Ishikawa (cell line): ENCODE measurements at regions not wholly inside any gene's neighbourhood (a gene's known extent, or its start where the extent isn't known, plus 50 kb on each side); places are given as distances from the start of the nearest gene placed in this dataset.

ENCODE experiments used
- CEBPB ChIP-seq: IDR thresholded peaks from 2 replicates; pipeline ENCODE4 v1.6.1; 2012
- FOXM1 ChIP-seq: IDR thresholded peaks from 2 replicates; pipeline ENCODE4 v1.6.1; 2012; ENCODE audit warnings: low read depth, borderline replicate concordance
- RAD21 ChIP-seq: IDR thresholded peaks from 2 replicates; pipeline ENCODE4 v1.6.1; 2012; ENCODE audit warnings: low read depth
- REST ChIP-seq: IDR thresholded peaks from 2 replicates; pipeline ENCODE4 v1.6.1; 2012; ENCODE audit warnings: low read depth, mild to moderate bottlenecking
- TAF1 ChIP-seq: IDR thresholded peaks from 2 replicates; pipeline ENCODE4 v1.6.1; 2012; ENCODE audit warnings: low read depth, mild to moderate bottlenecking
- TEAD4 ChIP-seq: IDR thresholded peaks from 2 replicates; pipeline ENCODE4 v1.6.1; 2012
- YY1 ChIP-seq: IDR thresholded peaks from 2 replicates; pipeline ENCODE4 v1.6.1; 2012; ENCODE audit warnings: low read depth
- ZBTB7A ChIP-seq: IDR thresholded peaks from 2 replicates; pipeline ENCODE4 v1.6.1; 2012; ENCODE audit warnings: low read depth
- TF ChIP-seq, protein P1 (sequence below): IDR thresholded peaks from 2 replicates; pipeline ENCODE4 v1.6.1; 2012

- TF ChIP-seq, protein P1, sequence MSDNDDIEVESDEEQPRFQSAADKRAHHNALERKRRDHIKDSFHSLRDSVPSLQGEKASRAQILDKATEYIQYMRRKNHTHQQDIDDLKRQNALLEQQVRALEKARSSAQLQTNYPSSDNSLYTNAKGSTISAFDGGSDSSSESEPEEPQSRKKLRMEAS, result no peak
- TF ChIP-seq TAF1 (no peak), YY1 (no peak), CEBPB (no peak), ZBTB7A (no peak), TEAD4 (no peak), RAD21 (no peak), REST (no peak), FOXM1 (no peak)
Measured at GRCh38 chr12:5305425-5305824, 126.5 kb upstream of the NTF3 start.
